Adrenal gland (tissue), 9 donors: ENCODE measurements at regions not wholly inside any gene's neighbourhood (a gene's known extent, or its start where the extent isn't known, plus 50 kb on each side); places are given as distances from the start of the nearest gene placed in this dataset.
A peak's percentile ranks its signal among the peaks of the same experiment; 100 is the strongest.

Source experiments
- DNase-seq, 7 donors: peaks; one replicate each; pipeline ENCODE4 v3.0.0-alpha.2; 2019 to 2020
- H3K27ac ChIP-seq, 5 donors: fragments of 200-600 bp; sonication (generic) in 4 of 5; 1 replicate in 3 of 5; 2 replicates in 2 of 5; pipeline versions ENCODE4 v1.5.1 to v1.8.0; 2016 to 2020; ENCODE audit warnings: mild to moderate bottlenecking in 1 of 5
- H3K27me3 ChIP-seq: fragments of 200-600 bp; 2 replicates; pipeline ENCODE4 v1.8.0; 2021
- H3K36me3 ChIP-seq, 2 donors: fragments of 200-600 bp; replicated peaks in 1 of 2; 1 replicate in 1 of 2; 2 replicates in 1 of 2; pipeline versions ENCODE4 v1.5.1 to v1.8.0; 2018 to 2022
- H3K4me1 ChIP-seq, 2 donors: fragments of 200-600 bp; replicated peaks in 1 of 2; 1 replicate in 1 of 2; 2 replicates in 1 of 2; pipeline versions ENCODE4 v1.5.1 to v1.8.0; 2018 to 2021
- H3K4me3 ChIP-seq, 4 donors: fragments of 200-600 bp; sonication (generic) in 3 of 4; one replicate each; pipeline ENCODE4 v1.5.1; 2016 to 2018
- H3K9me3 ChIP-seq, 3 donors: fragments of 200-600 bp; sonication (generic) in 1 of 3; replicated peaks in 1 of 3; 1 replicate in 2 of 3; 2 replicates in 1 of 3; pipeline versions ENCODE4 v1.5.1 to v1.8.0; 2016 to 2021
- POLR2A ChIP-seq, 2 donors: fragments of 450-650 bp; IDR thresholded peaks; one replicate each; pipeline ENCODE4 v1.6.1; 2017; ENCODE audit warnings: antibody characterized with exemption in 2 of 2, mild to moderate bottlenecking in 2 of 2, moderate library complexity in 1 of 2
- WGBS, 4 donors: extraction: QIAGEN DNeasy Blood & Tissue Kit in 2 of 4; methylation state at CpG; one replicate each; pipeline versions ENCODE4 v1.1.5 to v1.1.7; 2013 to 2017; 5-methylcytosine and 5-hydroxymethylcytosine counted together
- intact Hi-C, 2 donors: fragments of 100-400 bp; cut with DNase I; formaldehyde crosslinking; loops; one replicate each; pipeline versions ENCODE4 v1.14.1 to v1.15.0; 2022 to 2023
- TF ChIP-seq, protein P1 (sequence below), 6 experiments: fragments of 450-650 bp in 4 of 6; fragments of 200-600 bp in 2 of 6; sonication (generic) in 1 of 6; IDR thresholded peaks; 1 replicate in 5 of 6; 2 replicates in 1 of 6; pipeline versions ENCODE4 v1.5.1 to v1.8.0; 2016 to 2021; ENCODE audit warnings: antibody characterized with exemption in 6 of 6, mild to moderate bottlenecking in 2 of 6, moderate library complexity in 1 of 6
- donor health status: healthy with polysubstance abuse.
- donor health status: Bipolar disorder and iron deficiency.
- donor health status: DM: yes; HTN: yes; CAD: no.
- donor health status: DM: no; HTN: no; CAD: no.
- donor health status: DM: no; HTN: no; CAD: no.

DNA sequence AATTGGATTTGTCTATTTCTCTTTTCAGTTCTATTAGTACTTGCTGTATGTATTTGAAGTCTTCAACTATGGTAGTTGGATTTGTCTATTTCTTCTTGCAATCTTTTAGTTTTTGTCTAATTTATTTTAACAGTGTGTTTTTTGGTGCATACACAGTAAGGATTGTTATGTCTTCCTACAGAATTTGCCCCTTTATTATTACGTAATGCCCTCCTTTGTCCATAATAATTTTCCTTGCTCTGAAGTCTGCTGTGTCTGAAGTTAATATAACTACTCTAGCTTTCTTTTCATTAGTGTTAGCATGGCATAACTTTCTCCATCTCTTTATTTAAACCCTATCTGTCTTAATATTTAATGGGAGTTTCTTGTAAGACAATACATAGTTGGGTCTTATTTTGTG lies 105.1 kb upstream of the STT3B start:
- H3K4me3 ChIP-seq: no peak overlapping the region
- H3K27me3 ChIP-seq: no peaks in the 10 kb centered on the region
- 90 to 96% (median 94%) methylated on average over 1 of the region's 1 CpG for WGBS, 4 donors
- no peaks in the 10 kb centered on the region for H3K36me3 ChIP-seq
- H3K9me3 ChIP-seq: no peaks in the 10 kb centered on the region
- H3K4me1 ChIP-seq: peaks cover 7 to 13% of the 10 kb centered on the region in 2 donors
- TF ChIP-seq POLR2A (IDR thresholded peaks at IDR 0.05): no peak
- TF ChIP-seq, protein P1, sequence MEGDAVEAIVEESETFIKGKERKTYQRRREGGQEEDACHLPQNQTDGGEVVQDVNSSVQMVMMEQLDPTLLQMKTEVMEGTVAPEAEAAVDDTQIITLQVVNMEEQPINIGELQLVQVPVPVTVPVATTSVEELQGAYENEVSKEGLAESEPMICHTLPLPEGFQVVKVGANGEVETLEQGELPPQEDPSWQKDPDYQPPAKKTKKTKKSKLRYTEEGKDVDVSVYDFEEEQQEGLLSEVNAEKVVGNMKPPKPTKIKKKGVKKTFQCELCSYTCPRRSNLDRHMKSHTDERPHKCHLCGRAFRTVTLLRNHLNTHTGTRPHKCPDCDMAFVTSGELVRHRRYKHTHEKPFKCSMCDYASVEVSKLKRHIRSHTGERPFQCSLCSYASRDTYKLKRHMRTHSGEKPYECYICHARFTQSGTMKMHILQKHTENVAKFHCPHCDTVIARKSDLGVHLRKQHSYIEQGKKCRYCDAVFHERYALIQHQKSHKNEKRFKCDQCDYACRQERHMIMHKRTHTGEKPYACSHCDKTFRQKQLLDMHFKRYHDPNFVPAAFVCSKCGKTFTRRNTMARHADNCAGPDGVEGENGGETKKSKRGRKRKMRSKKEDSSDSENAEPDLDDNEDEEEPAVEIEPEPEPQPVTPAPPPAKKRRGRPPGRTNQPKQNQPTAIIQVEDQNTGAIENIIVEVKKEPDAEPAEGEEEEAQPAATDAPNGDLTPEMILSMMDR (IDR thresholded peaks at IDR 0.05): no peak
- no peak for DNase-seq
- intact Hi-C loops: no loop called here
- no peak overlapping the region for H3K27ac ChIP-seq

DNA sequence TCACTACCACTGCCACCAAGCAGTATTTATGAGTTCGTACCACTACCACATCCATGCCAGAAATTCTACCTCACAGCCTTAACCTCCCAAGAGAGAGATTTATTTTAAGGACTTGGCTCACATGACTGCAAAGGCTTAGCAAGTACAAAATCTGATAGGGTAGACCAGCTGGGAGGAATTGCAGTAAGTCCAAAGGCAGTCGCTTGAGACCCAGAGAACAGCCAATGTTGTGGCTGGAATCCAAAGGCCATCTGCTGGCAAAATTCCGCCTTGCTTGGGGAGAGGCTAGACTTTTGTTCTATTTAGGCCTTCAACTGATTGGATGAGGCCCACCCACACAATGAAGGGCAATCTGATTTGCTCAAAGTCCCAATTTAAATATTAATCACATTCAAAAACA lies 101.4 kb upstream of the STT3B start:
- no peak for TF ChIP-seq POLR2A (IDR thresholded peaks at IDR 0.05)
- TF ChIP-seq, protein P1 (IDR thresholded peaks at IDR 0.05): no peak
- H3K27me3 ChIP-seq: no peaks in the 10 kb centered on the region
- H3K9me3 ChIP-seq: no peaks in the 10 kb centered on the region
- intact Hi-C loops: no loop called here
- no peaks in the 10 kb centered on the region for H3K36me3 ChIP-seq
- WGBS, 4 donors: 42 to 92% (median 75%) methylated on average over 3 of the region's 3 CpGs
- no peak overlapping the region for H3K4me3 ChIP-seq
- peak in 1 of 7 donors; percentile 53 for DNase-seq
- peaks cover 0 to 6% of the 10 kb centered on the region in 2 donors for H3K4me1 ChIP-seq
- no peak overlapping the region for H3K27ac ChIP-seq

DNA sequence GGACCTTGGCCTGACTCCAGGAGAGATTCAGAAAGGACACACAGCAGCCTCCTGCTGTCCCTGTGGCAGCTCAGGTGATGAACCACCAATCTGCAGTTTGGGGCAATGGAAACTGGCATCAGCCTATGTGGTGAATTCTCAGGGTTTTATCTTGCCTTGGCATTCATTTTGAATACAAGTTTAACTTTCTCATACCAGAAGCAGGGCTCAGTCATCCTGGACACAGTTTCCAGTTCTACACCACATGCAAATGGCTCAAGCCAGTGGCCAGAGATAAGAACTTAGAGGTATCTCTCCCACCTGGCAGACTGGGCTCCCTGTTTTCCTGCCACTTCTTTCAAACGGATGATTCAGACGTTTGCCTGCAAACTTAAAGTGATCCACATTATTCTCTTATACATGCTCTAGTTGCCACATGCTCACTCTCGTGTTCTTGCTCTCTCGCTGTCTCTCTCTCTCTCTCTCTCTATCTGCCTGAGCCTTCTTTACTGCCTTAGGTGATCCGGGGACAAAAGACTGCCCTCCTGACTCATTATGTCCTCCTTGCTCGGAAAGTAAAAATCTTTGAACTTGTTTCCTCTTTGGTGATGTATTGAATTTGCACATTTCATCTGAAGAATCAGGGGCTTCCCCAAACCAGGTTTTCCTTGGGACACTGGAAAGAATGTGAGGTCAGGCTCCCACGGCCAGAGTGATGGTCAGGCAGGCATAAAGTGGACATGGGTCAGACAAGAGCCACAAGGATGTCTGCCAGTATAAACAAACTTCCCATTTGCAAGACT lies 99.6 kb upstream of the STT3B start:
- 25 to 33% (median 29%) methylated on average over 7 of the region's 7 CpGs for WGBS, 4 donors
- TF ChIP-seq, protein P1 (IDR thresholded peaks at IDR 0.05): no peak
- Histone ChIP-seq H3K27me3 (no peaks in the 10 kb centered on the region), H3K36me3 (no peaks in the 10 kb centered on the region), H3K9me3 (no peaks in the 10 kb centered on the region), H3K27ac (peak overlapping the region in 1 of 5 donors; percentile 24), H3K4me1 (peaks cover 0 to 6% of the 10 kb centered on the region in 2 donors), H3K4me3 (no peak overlapping the region)
- peak in 6 of 7 donors; percentile 29 to 72 (median 34) for DNase-seq
- intact Hi-C loops: no loop called here

DNA sequence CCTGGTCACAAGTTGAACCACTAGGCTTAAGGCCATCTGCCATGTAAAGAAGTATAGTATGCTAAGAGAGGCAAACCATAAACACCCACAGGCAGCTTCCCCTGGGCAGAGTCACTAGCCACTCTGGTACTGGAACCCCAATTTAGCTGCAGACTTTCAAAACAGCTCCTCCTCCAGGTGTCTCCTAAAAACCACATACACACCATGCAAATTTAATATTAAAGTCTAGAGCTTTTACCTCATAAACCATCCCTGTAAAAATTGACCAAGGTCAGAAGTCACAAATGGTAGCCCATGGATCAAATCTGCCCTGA lies 99.1 kb upstream of the STT3B start:
- intact Hi-C loops: no loop called here
- Histone ChIP-seq H3K27ac (no peak overlapping the region), H3K27me3 (no peaks in the 10 kb centered on the region), H3K36me3 (no peaks in the 10 kb centered on the region), H3K9me3 (no peaks in the 10 kb centered on the region), H3K4me1 (peaks cover 0 to 6% of the 10 kb centered on the region in 2 donors), H3K4me3 (no peak overlapping the region)
- no peak for DNase-seq
- TF ChIP-seq POLR2A (IDR thresholded peaks at IDR 0.05): no peak
- TF ChIP-seq, protein P1 (IDR thresholded peaks at IDR 0.05): no peak
